ENCODE measurements at regions not wholly inside any gene's neighbourhood (a gene's known extent, or its start where the extent isn't known, plus 50 kb on each side); places are given as distances from the start of the nearest gene placed in this dataset.

- no peaks in the 10 kb centered on the region for H3K9me2 ChIP-seq (replicated peaks; ENCODE audit: insufficient read depth, low read length)
- H3K36me3 ChIP-seq (ENCODE audit: low read length) = no peaks in the 10 kb centered on the region; the same call in 1 of the 2 replicates
- H4K20me1 ChIP-seq (ENCODE audit: low read depth, low read length) = no peaks in the 10 kb centered on the region
- no peak overlapping the region for H3K27ac ChIP-seq (ENCODE audit: low read depth, low read length)
- H3K27me3 ChIP-seq (ENCODE audit: low read length) = no peaks in the 10 kb centered on the region
- H3K4me2 ChIP-seq (ENCODE audit: low read depth, low read length, poor library complexity, severe bottlenecking) = no peak overlapping the region
- H3K4me3 ChIP-seq (ENCODE audit: insufficient read depth, low read length, poor library complexity, severe bottlenecking) = no peak overlapping the region
- H3K9ac ChIP-seq (ENCODE audit: low read length) = no peak overlapping the region
- TF ChIP-seq EZH2phosphoT487 (conservative IDR thresholded peaks at IDR 0.05; ENCODE audit: low read length) (no peak), CTCF (IDR thresholded peaks at IDR 0.05; ENCODE audit: insufficient read depth, low read length, poor library complexity, severe bottlenecking) (no peak)
- H2AFZ ChIP-seq (ENCODE audit: low read depth, low read length, severe bottlenecking) = no peak overlapping the region
- H3F3A ChIP-seq (ENCODE audit: insufficient read depth) = no peaks in the 10 kb centered on the region
- no peaks in the 10 kb centered on the region for H3K79me2 ChIP-seq (ENCODE audit: insufficient read depth, low read length)
- H3K9me3 ChIP-seq (ENCODE audit: insufficient read depth, low read length) = peaks cover 4% of the 10 kb centered on the region; the same call in 1 of the 2 replicates
Observed at GRCh38 chr13:65875031-65875430, 1355.1 kb downstream of the PCDH9 start.

DNA sequence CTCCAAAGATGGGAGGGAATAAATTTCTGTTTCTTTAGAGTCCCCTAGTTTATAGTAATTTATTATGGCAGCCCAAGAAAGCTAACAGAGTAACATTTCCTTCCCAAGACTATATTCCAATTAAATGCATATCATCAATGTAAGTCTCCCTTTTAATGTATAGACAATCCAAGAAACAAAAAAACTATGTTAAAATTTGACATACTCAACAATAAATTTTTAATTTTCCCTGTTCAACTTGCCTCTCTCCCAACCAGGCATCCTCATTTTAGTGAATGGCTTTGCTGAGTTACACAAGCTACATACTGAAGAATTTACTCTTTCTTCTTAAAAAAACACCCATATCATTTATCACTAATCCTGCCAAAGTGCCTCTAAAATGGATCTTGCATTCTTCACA lies 1357.7 kb downstream of the PCDH9 start:
- no peaks in the 10 kb centered on the region for H3K79me2 ChIP-seq (ENCODE audit: insufficient read depth, low read length)
- no peaks in the 10 kb centered on the region for H3K9me2 ChIP-seq (replicated peaks; ENCODE audit: insufficient read depth, low read length)
- no peak overlapping the region for H3K4me3 ChIP-seq (ENCODE audit: insufficient read depth, low read length, poor library complexity, severe bottlenecking)
- no peak overlapping the region for H3K4me2 ChIP-seq (ENCODE audit: low read depth, low read length, poor library complexity, severe bottlenecking)
- H3K36me3 ChIP-seq (ENCODE audit: low read length) = no peaks in the 10 kb centered on the region; the same call in 1 of the 2 replicates
- H4K20me1 ChIP-seq (ENCODE audit: low read depth, low read length) = no peaks in the 10 kb centered on the region
- H3K27ac ChIP-seq (ENCODE audit: low read depth, low read length) = no peak overlapping the region
- no peaks in the 10 kb centered on the region for H3K27me3 ChIP-seq (ENCODE audit: low read length)
- TF ChIP-seq EZH2phosphoT487 (conservative IDR thresholded peaks at IDR 0.05; ENCODE audit: low read length) (no peak), CTCF (IDR thresholded peaks at IDR 0.05; ENCODE audit: insufficient read depth, low read length, poor library complexity, severe bottlenecking) (no peak)
- peaks cover 6% of the 10 kb centered on the region; the same call in 1 of the 2 replicates for H3K9me3 ChIP-seq (ENCODE audit: insufficient read depth, low read length)
- no peaks in the 10 kb centered on the region for H3F3A ChIP-seq (ENCODE audit: insufficient read depth)
- no peak overlapping the region for H3K9ac ChIP-seq (ENCODE audit: low read length)
- H2AFZ ChIP-seq (ENCODE audit: low read depth, low read length, severe bottlenecking) = peak overlapping the region; percentile 11

- H3K27ac ChIP-seq (ENCODE audit: low read depth, low read length) = no peak overlapping the region
- no peaks in the 10 kb centered on the region for H3F3A ChIP-seq (ENCODE audit: insufficient read depth)
- H3K9me3 ChIP-seq (ENCODE audit: insufficient read depth, low read length) = peaks cover 6% of the 10 kb centered on the region; the same call in 1 of the 2 replicates
- no peak overlapping the region for H3K9ac ChIP-seq (ENCODE audit: low read length)
- H3K79me2 ChIP-seq (ENCODE audit: insufficient read depth, low read length) = no peaks in the 10 kb centered on the region
- TF ChIP-seq EZH2phosphoT487 (conservative IDR thresholded peaks at IDR 0.05; ENCODE audit: low read length) (no peak), CTCF (IDR thresholded peaks at IDR 0.05; ENCODE audit: insufficient read depth, low read length, poor library complexity, severe bottlenecking) (no peak)
- H4K20me1 ChIP-seq (ENCODE audit: low read depth, low read length) = no peaks in the 10 kb centered on the region
- no peaks in the 10 kb centered on the region; the same call in 1 of the 2 replicates for H3K36me3 ChIP-seq (ENCODE audit: low read length)
- peak overlapping the region; percentile 37 for H2AFZ ChIP-seq (ENCODE audit: low read depth, low read length, severe bottlenecking)
- H3K4me3 ChIP-seq (ENCODE audit: insufficient read depth, low read length, poor library complexity, severe bottlenecking) = no peak overlapping the region
- no peaks in the 10 kb centered on the region for H3K27me3 ChIP-seq (ENCODE audit: low read length)
- H3K4me2 ChIP-seq (ENCODE audit: low read depth, low read length, poor library complexity, severe bottlenecking) = no peak overlapping the region
- H3K9me2 ChIP-seq (replicated peaks; ENCODE audit: insufficient read depth, low read length) = no peaks in the 10 kb centered on the region
Observed at GRCh38 chr13:65868884-65869283, 1361.3 kb downstream of the PCDH9 start.

Data from SU-DHL-6 (cell line).